HG03108 (cell line): ENCODE measurements at regions not wholly inside any gene's neighbourhood (a gene's known extent, or its start where the extent isn't known, plus 50 kb on each side); places are given as distances from the start of the nearest gene placed in this dataset.

Source experiments
- ATAC-seq: cut with Tn5 transposase; IDR thresholded peaks from one replicate; pipeline ENCODE4 v1.9.1; 2021; ENCODE audit warnings: moderate library complexity; ENCODE audit not compliant: unreplicated experiment

DNA sequence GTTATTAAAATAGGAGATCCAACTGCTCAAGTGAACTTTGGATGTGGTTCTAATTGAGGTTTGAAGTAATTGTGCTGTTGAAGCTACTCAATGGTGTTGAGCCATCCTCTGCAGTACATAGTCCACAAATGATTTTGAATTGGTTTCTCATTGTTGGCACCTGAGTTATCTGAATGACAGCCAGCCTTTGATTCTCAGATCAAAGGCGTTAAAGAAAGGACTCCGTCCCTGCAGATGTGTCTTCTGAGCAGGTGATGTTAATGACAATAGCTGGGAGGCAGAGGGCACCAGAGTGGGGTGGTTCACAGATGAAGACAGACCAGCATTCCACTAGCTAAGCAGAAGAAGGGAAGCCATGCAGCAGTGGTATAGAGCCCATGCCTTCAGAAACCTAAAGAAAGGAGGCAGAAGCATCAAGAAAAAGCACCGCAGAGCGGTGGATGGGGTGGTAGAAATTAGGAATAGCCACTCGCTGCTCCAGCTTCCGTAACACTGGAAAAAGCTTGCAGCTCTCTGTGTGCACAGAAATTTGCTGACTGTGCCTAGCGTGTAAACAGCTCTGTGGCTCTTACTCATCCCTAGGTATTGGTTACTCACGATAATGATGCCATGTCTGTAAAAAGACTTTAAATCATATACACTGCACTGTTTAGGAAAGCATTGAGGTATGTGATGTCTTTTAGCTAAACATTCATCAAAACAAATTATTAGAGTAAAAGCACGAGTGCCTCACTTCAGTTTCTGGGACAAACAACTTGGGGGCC is 79.2 kb upstream of the CLCN4 start:
- ATAC-seq = no peak

DNA sequence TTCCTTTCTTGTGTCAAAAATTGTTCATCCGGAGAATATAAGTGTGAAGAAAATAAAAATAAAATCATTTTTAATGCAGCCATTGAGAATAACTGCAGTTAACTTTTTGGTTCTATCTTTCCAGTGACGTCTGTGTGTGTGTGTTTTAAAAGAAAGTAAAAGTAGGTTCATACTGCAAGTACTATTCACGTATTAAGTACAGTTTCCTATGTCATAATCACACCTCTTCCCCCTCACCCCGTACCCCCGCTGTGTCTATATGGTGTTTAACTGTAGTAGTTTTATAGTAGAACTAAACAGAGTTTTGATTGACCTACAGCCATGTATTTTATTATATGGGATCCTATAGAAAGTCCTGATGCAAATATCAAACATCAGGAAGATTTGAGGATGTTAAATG is 78.5 kb upstream of the CLCN4 start:
- ATAC-seq = no peak

DNA sequence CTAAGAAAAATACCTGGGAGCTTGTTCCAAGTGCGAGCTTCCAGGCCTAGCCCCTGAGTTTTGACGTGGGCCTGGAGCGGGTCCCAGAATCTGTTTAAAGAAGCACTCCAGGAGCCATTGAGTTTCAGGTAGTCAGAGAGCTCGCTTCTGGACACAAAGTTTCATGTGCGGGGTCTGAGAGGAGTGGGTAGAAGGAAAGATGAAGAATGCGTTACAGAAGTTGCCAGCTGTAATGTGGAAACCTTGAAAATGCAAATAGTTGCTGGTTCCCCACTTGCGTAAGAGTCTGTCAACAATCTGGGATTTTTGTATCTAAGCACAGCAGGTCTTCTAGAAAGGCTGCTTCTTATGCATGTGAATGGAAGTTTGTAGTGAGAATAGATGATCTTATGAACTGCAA is 77.5 kb upstream of the CLCN4 start:
- ATAC-seq = no peak

DNA sequence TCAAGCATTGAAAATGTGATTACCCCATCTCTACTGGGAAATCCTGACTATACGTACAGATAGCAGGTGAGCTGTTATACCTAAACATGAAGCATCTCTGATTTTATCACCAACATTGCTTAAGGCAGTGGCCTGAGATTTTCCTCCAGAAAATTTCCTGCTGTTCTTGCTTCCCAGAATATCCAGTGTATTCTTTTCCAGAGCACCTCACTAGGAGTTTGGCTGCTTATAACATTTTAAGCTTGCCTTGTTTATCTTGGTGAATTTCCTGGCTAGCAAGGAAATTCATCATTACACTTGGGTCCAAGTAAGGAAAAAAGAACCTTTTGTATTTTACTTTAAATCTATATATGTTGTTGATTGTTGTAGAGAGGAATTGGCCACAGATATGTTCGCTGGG is 73.0 kb upstream of the CLCN4 start:
- no peak for ATAC-seq

DNA sequence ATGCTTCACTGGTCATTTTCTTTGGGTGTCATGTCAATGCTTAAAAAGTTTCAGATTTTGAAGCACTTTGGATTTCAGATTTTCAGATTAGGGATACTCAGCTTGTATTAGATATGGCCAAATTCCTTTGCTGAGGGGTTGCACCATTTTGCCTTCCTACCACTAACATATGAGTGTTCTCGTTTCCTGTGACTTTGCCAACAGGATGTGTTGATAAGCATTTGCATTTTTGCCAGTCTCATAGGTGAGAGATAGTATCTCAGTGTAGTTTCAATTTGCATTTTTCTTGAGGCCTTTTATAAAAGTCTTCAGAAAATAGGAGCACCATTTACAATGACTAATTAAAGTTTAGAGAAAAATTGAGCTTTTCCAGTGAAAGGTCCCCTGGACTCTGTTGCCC is 71.6 kb upstream of the CLCN4 start:
- no peak for ATAC-seq

DNA sequence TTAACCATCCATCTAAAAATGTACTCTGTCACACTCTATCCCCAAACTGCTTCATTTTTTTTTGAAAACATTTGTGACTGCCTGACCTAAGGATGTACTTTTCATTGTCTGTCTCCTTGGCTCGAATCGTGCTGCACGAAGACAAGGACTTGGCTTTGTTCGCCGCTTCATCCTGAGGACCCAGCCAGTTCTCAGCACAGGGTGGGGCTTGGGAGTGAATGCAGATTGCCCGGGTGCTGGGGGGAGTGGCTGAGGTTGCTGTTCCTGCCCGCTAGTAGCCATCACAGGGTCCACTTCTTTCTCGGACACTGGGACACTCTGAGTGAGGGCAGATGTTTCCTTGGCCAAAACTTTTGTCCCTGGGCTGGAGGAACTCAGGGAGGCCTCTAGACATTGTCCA is 70.1 kb upstream of the CLCN4 start:
- no peak for ATAC-seq

DNA sequence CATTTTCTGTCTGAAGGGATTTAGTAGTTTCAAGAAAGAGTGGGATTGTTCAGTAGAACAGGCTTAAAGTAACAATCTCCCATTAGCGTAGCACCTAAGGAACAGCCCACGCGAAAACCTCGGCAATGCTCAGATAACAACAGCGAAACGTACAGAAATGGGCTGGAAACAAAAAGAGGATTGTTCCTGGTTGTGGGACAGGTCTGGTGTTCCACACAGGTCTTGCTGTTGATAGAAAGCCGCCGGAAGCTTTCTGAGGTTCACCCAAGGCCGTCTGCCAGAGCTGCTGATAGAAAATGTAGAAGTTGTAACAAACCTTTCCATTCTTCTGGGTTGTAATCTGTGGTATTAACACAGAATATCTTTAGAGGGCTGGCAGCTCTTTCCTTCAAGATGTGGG is 69.4 kb upstream of the CLCN4 start:
- ATAC-seq = no peak

DNA sequence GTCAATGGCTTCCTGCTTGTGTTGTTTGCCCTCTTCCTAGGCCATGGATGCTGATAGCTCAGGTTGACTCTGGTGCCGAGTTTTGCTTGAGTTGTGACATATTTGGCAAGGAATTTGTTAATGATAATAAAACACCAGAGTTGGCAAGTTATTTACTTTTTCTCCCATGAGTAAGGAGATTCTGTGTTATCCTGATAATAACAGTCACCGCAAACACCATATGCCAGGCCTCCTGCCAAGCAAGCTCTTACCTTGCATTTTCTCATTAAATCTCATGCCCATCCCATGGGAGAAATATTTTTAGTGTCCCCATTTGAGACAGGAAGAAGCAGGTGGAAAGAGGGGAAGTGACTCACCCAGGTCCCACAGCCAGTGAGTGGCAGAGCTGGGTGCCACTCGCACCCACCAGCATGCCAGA is 67.4 kb upstream of the CLCN4 start:
- no peak for ATAC-seq

DNA sequence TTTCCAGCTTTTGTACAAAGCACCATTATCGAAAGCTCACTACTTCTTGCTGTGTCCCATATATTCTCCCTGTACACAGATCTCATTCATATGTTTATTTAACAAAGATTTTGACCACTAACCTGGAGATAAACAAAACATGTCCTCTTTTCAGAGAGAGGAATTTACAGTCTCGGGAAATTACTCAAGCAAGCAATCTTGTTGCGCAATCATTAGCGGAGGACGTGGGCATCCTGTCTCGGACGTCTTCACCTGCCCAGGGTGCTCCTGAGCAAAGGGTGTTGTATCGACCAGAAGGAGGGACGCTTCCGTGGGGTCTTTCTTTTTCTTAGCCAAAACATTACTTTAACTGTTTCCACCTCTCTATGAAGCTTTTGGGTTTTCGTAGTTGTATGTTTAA is 66.5 kb upstream of the CLCN4 start:
- ATAC-seq = no peak

DNA sequence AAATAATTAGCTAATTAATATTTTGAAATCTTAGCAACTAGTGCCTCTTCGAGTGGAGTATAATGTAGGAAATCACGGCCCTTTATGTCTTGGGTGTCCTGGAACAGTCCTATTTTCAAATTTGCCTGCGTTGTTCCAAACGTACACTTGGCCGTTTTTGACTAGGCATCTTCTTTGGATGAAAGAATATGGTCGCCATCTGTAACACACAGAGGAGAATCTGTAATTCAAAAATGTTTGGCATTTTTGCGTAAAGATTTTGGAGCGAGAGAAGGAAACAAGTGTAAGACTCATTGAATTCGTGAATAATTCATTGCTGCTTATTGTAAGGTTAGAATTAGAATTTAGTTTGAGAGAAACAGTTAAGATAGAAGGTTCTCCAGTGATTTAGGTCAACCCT is 61.5 kb upstream of the CLCN4 start:
- ATAC-seq = no peak

DNA sequence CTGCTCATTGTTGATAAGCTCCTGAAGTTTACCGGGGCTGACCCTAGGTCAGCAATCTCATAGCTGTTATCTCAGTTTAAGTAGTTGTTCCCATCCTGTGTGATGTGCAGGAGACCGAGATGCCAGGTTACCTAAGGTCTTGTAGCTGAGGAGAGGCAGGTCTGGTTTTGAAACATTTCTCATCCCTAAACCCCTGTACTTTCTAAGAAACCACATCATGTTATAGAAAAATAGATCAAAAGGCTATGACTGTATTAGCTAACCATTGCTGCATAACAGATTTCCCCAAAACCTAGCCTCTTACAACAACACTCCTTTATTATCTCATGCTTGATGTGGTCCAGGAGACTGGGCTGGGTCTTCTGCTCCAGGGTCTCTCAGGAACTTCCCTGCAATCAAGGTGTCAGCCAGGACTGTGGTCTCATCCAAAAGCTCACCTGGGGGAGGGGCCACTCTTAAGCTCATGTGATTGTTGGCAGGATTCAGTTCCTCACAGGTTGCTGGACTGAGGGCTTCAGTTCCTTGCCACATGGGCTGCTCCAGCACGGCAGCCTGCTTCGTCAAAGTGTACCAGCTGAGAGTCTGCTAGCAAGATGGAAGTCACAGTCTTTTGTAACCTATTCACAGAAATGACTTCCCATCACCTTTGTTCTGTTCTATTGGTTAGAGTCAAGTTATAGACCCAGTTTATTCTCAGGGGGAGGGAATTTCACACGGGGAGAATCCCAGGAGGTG is 60.9 kb upstream of the CLCN4 start:
- ATAC-seq = no peak

DNA sequence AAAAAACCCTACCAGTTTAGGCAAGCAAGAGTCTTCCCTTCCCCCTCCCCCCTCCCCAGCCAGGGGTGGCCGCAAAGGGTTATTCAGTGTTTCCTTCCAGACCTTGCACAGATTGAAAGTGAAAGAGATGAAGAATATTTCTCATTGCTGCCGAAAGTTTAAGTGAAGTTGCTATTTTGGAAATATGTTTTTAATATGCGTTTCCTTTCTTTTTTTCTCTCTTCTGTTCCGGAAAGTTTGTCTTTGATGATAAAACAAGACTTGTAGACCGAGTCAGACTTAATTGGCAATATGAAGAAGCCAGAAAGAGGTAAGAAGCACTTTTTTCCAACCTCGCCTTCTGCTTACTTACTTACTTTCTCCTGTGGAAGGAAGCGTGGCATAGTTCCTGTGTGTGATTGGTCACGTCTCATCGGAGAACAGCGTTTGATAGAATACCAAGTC is 58.5 kb upstream of the CLCN4 start:
- ATAC-seq = peak; percentile 69

DNA sequence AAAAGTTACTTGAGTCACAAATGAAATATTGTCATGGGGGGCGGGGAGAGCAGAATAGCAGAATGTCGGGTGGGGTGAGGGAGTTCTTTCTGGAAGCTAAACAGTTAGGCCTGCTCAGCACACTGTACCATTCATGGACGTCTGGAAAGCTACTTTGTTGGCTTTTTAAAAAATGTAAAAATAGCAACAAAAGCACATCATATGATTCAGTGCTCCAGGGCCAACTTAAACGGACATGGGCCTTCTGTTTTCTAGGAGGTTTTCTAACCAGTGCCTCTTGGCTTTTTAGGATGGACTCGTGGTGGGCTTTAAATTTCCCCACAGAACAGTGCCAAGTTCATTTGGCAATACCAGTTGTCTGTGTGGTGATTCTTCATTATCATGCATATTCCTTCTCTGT is 57.4 kb upstream of the CLCN4 start:
- ATAC-seq = no peak

DNA sequence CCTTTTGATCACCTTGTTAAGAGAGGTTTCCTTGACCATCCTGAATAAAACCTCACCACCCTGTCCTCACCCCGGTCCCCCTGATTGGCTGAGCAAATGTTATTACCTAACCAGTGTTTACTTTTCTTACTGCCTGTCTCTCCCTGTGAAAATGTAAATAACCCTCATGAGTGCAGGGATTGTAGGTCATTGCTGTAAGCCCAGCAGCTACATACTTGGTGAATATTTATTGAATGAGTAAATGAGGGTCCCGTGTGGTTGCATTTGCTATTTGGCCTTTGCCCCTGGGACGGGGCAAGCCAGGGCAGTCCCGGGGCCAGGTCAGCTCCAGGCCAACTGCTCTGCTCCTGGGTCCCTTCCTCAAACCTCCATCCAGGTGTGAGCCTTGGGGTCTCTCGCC is 55.5 kb upstream of the CLCN4 start:
- no peak for ATAC-seq

DNA sequence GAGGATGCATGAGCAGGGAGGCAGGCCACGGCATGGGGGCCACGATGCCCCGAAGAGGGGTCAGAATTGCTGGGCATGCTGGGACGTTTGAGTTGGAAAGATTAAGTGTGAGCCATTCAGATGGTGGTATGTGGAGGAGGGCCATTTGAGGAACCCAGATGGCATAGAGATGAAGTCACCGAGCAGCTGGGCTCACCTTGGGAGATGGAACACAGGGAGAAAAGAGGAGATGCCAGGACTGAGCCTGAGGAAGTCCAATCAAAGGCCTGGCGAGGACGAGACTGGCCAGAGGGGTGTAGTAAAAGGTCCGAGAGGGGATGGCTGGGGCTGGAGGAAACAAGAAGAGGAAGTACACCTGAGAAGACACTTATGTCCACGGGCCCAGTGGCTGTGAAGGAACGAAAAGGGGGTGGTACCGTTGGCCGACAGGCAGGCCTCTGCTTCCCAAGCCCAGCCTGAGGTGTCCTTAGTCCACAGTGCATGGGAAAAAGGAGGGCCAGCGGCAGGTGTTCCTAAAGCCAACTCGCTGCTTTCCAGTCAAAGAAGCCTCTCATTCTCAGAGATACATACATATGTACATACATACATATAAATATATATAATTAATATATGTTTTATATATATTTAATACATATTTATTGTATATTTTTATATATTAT is 54.6 kb upstream of the CLCN4 start:
- no peak for ATAC-seq

DNA sequence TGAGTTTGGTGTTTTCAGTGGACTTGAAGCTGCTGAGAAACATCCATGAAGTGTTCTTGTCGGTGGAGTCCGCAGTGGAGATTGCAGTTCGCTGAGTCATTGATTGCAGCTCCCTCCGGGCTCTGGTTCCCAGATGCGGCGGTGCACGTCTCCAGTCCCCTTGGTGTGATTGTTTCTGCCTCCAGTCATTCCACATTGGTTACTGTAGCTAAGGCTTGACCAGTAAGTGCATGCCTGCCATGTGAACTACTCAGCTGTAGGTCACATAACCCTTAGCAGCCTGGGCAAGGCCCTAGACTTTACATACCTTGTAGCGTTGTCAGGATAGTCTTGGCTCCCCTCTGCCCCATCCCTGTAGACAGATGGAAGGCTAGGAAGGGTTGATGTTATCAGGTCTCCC is 53.8 kb upstream of the CLCN4 start:
- ATAC-seq = no peak

DNA sequence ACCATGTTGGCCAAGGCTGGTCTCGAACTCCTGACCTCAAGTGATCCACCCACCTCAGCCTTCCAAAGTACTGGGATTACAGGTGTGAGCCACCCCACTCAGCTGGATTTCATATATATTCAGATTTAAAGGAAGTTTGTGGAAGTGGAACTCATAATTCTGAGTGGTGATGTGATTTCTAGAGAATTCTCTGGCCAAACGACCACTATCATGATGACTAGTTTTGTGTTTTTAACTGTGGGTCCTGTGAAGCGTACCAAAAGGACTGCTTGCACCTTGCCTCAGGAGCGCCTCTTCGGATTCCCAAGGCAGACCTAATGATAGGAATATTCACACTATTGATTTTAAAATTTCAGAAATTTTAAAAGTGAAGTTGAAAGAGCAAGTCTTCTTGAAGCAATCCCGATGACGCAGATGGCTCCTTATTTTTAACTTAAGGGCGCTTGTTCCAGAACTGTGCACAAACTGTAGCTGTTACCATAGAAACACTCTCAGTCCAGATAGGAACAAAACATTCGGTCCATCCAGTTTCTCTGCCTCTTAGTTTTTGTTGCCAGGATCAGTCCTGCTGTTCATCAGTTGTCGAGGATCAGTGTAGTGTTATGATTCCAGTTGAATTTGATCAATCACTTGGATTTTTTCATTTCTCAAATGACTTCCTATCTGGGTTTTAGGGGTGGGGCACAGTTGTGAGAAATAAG is 51.7 kb upstream of the CLCN4 start:
- ATAC-seq = no peak

DNA sequence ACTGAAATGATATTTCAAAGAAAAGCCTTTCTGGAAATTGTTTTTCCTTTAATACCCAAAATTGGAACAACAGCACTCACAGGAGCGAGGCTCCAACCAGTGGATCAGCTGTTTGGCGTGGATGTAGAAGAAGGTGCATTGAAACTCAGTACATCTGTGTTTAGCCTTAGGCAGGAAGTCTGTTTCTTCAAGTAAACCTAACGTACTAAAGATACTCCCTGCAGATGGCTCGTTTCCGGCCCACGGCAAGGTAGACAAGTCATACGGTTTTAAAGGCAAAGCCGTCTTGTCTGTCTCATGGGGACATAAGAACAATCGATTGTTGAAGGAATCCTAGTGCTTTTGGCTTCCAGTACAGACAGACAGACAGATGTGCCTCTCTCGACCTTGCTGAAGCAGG is 50.0 kb upstream of the CLCN4 start:
- no peak for ATAC-seq
